GM12872 (cell line): ENCODE measurements at regions not wholly inside any gene's neighbourhood (a gene's known extent, or its start where the extent isn't known, plus 50 kb on each side); places are given as distances from the start of the nearest gene placed in this dataset.

Experiments
- CTCF ChIP-seq: IDR thresholded peaks from 3 replicates; pipeline ENCODE4 v1.5.1; 2011; ENCODE audit warnings: low read depth, mild to moderate bottlenecking, low read length, moderate library complexity; ENCODE audit not compliant: insufficient read depth

- no peak for TF ChIP-seq CTCF
Measured at GRCh38 chrX:113289503-113289902, 448.9 kb upstream of the AMOT start.

- TF ChIP-seq CTCF: no peak
Measured at GRCh38 chrX:113287761-113288160, 447.1 kb upstream of the AMOT start.

GRCh38 chrX:113275804-113276203, 435.2 kb upstream of the AMOT start:
- no peak for TF ChIP-seq CTCF

- no peak for TF ChIP-seq CTCF
Measured at GRCh38 chrX:113274791-113275190, 434.2 kb upstream of the AMOT start.

- no peak for TF ChIP-seq CTCF
Measured at GRCh38 chrX:113274345-113274744, 433.7 kb upstream of the AMOT start.

GRCh38 chrX:113269203-113269602, 428.6 kb upstream of the AMOT start:
- no peak for TF ChIP-seq CTCF

- peak; percentile 53; the same call in 2 of the 3 replicates for TF ChIP-seq CTCF
Measured at GRCh38 chrX:113260474-113260873, 419.8 kb upstream of the AMOT start.

- TF ChIP-seq CTCF: no peak
Measured at GRCh38 chrX:113222305-113222704, 381.7 kb upstream of the AMOT start.
